Chondrocyte (in vitro differentiated cells): ENCODE measurements at regions not wholly inside any gene's neighbourhood (a gene's known extent, or its start where the extent isn't known, plus 50 kb on each side); places are given as distances from the start of the nearest gene placed in this dataset.

Source experiments
- DNase-seq: peaks from one replicate; pipeline ENCODE4 v3.0.0; 2021; ENCODE audit warnings: mixed read lengths, low spot score
- H3K27ac Mint-ChIP-seq: one replicate; pipeline ENCODE4 v1.8.0; 2021; ENCODE audit warnings: mild to moderate bottlenecking, moderate library complexity, mixed read lengths; ENCODE audit not compliant: unreplicated experiment
- H3K27me3 Mint-ChIP-seq: 2 replicates; pipeline ENCODE4 v1.8.0; 2021; ENCODE audit warnings: low read depth, mixed read lengths
- H3K36me3 Mint-ChIP-seq: 2 replicates; pipeline ENCODE4 v1.8.0; 2021; ENCODE audit warnings: low read depth, mixed read lengths
- H3K4me1 Mint-ChIP-seq: 2 replicates; pipeline ENCODE4 v1.8.0; 2021; ENCODE audit warnings: low read depth, mild to moderate bottlenecking, mixed read lengths
- H3K4me3 Mint-ChIP-seq: one replicate; pipeline ENCODE4 v1.8.0; 2021; ENCODE audit warnings: mild to moderate bottlenecking, moderate library complexity, mixed read lengths; ENCODE audit not compliant: unreplicated experiment
- H3K9me3 Mint-ChIP-seq: 2 replicates; pipeline ENCODE4 v1.8.0; 2021; ENCODE audit warnings: low read depth, mixed read lengths
- CTCF ChIP-seq: fragments of 200-600 bp; sonication (generic); IDR thresholded peaks from 2 replicates; pipeline ENCODE4 v1.5.0; 2021; ENCODE audit warnings: antibody characterized with exemption, mild to moderate bottlenecking, moderate library complexity

DNA sequence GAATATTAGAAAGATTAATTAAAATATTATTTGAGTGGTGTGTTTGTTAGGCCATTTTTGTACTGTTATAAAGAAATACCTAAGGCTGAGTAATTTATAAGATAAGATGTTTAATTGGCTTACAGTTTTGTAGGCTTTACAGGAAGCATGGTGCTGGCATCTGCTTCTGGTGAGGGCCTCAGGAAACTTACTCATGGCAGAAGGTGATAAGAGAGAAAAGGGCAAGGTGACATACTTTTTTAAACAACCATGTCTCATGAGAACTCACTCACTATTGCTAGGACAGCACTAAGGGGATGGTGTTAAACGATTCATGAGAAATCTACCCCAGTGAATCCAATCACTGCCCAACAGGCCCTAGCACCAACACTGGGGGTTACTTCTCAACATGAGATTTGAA, 56.7 kb upstream of the RGS21 start:
- no peak overlapping the region for H3K4me3 Mint-ChIP-seq
- no peak overlapping the region for H3K27ac Mint-ChIP-seq
- H3K4me1 Mint-ChIP-seq, result peaks cover 15% of the 10 kb centered on the region
- no peaks in the 10 kb centered on the region for H3K9me3 Mint-ChIP-seq
- DNase-seq, result no peak
- H3K36me3 Mint-ChIP-seq, result no peaks in the 10 kb centered on the region
- no peaks in the 10 kb centered on the region for H3K27me3 Mint-ChIP-seq
- no peak for TF ChIP-seq CTCF

DNA sequence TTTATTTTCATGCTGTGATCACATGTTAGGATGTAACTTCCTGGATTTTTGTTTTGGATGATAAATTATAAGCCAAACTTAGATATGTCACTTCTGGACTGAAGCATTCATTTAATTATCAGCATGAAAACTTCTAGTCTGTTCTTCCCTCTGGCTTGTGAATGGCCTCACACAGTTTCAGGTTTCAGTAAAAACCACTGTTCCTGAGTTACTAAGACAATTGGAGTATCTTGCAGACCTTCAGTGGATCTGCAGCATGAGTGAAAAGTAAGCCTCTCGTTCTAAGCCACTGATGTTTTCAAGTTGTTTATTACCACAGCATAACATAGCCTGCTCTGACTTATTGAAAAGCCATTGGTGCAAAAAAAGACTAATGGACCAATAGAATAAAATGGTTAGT, 55.3 kb upstream of the RGS21 start:
- Mint-ChIP-seq H3K4me1 (peaks cover 15% of the 10 kb centered on the region), H3K9me3 (no peaks in the 10 kb centered on the region), H3K27me3 (no peaks in the 10 kb centered on the region), H3K27ac (no peak overlapping the region), H3K36me3 (no peaks in the 10 kb centered on the region), H3K4me3 (no peak overlapping the region)
- no peak for DNase-seq
- TF ChIP-seq CTCF, result no peak

DNA sequence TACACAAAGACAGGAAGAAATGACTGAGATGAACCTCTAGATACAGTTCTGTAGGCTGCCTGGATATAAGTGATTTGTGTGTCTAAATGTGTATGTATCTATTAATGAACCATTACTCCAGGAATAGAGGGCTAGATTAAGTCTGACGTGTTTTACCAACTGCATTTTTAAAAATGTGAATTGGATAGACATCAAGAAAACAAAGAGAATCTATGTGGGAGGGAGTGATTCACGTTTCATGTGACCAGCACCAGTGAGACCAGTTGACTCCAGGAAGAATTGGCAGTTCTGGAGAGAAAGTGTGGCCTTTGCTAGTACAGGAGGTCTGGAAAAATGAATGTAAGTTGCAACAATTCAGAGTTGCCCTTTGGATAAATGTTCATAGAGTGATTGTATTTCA, 53.4 kb upstream of the RGS21 start:
- Mint-ChIP-seq H3K4me1 (peaks cover 15% of the 10 kb centered on the region), H3K27ac (peak overlapping the region; percentile 64), H3K4me3 (no peak overlapping the region), H3K27me3 (no peaks in the 10 kb centered on the region), H3K9me3 (no peaks in the 10 kb centered on the region), H3K36me3 (no peaks in the 10 kb centered on the region)
- no peak for TF ChIP-seq CTCF
- DNase-seq, result no peak

GRCh38 chr1:192265516-192266173, 51.1 kb upstream of the RGS21 start:
- no peak overlapping the region for H3K4me3 Mint-ChIP-seq

GRCh38 chr1:192266645-192267044, 50.1 kb upstream of the RGS21 start:
- TF ChIP-seq CTCF, result no peak
- Mint-ChIP-seq H3K36me3 (no peaks in the 10 kb centered on the region), H3K27me3 (no peaks in the 10 kb centered on the region), H3K9me3 (no peaks in the 10 kb centered on the region), H3K4me1 (peaks cover 15% of the 10 kb centered on the region), H3K4me3 (no peak overlapping the region), H3K27ac (no peak overlapping the region)
- no peak for DNase-seq

More at GRCh38 chr1:192265516-192266173, 51.1 kb upstream of the RGS21 start:
- DNase-seq, result no peak
- Mint-ChIP-seq H3K9me3 (no peaks in the 10 kb centered on the region), H3K27me3 (no peaks in the 10 kb centered on the region), H3K36me3 (no peaks in the 10 kb centered on the region), H3K4me1 (peaks cover 15% of the 10 kb centered on the region), H3K27ac (no peak overlapping the region)
- TF ChIP-seq CTCF, result no peak
